ENCODE measurements at regions not wholly inside any gene's neighbourhood (a gene's known extent, or its start where the extent isn't known, plus 50 kb on each side); places are given as distances from the start of the nearest gene placed in this dataset.

- in situ Hi-C loops (cut with MboI; ENCODE audit: low sequenced_read_pairs in 4 of 4) (no loop called here), intact Hi-C loops (cut with DNase I; ENCODE audit: low total_unique reads) (no loop called here)
- Histone ChIP-seq H3K4me1 (no peaks in the 10 kb centered on the region), H3K36me3 (no peaks in the 10 kb centered on the region), H3K4me3 (no peak overlapping the region), H3K9me3 (no peaks in the 10 kb centered on the region), H3K27me3 (no peaks in the 10 kb centered on the region), H3K27ac (no peak overlapping the region)
- DNase-seq (no peak), ATAC-seq (no peak)
- TF ChIP-seq CTCF (IDR thresholded peaks at IDR 0.05 in 4 of 5, conservative IDR thresholded peaks at IDR 0.05 in 1 of 5) (no peak), POLR2A (IDR thresholded peaks at IDR 0.05) (no peak)
Measured at GRCh38 chr21:32093646-32094462, 185.0 kb downstream of the MIS18A start.

GRCh38 chr21:32090956-32091355, 187.9 kb downstream of the MIS18A start:
- TF ChIP-seq CTCF (IDR thresholded peaks at IDR 0.05 in 4 of 5, conservative IDR thresholded peaks at IDR 0.05 in 1 of 5), result no peak
- DNase-seq (no peak), ATAC-seq (no peak)
- no peaks in the 10 kb centered on the region for H3K4me1 ChIP-seq
- intact Hi-C loops (cut with DNase I; ENCODE audit: low total_unique reads) (no loop called here), in situ Hi-C loops (cut with MboI; ENCODE audit: low sequenced_read_pairs in 4 of 4) (no loop called here)
- H3K4me3 ChIP-seq, result no peak overlapping the region
- no peaks in the 10 kb centered on the region for H3K36me3 ChIP-seq
- H3K9me3 ChIP-seq, result no peaks in the 10 kb centered on the region
- no peaks in the 10 kb centered on the region for H3K27me3 ChIP-seq
- H3K27ac ChIP-seq, result no peak overlapping the region

- Histone ChIP-seq H3K27ac (no peak overlapping the region), H3K9me3 (no peaks in the 10 kb centered on the region), H3K4me1 (no peaks in the 10 kb centered on the region), H3K27me3 (no peaks in the 10 kb centered on the region), H3K4me3 (no peak overlapping the region), H3K36me3 (no peaks in the 10 kb centered on the region)
- TF ChIP-seq CTCF (IDR thresholded peaks at IDR 0.05 in 4 of 5, conservative IDR thresholded peaks at IDR 0.05 in 1 of 5) (no peak), POLR2A (IDR thresholded peaks at IDR 0.05) (no peak)
- intact Hi-C loops (cut with DNase I; ENCODE audit: low total_unique reads), result no loop called here
- DNase-seq (no peak), ATAC-seq (no peak)
- in situ Hi-C loops (cut with MboI; ENCODE audit: low sequenced_read_pairs in 4 of 4), result no loop called here
Measured at GRCh38 chr21:32089766-32090165, 189.1 kb downstream of the MIS18A start.

GRCh38 chr21:32088471-32088870, 190.4 kb downstream of the MIS18A start:
- ATAC-seq (no peak), DNase-seq (no peak)
- TF ChIP-seq CTCF (IDR thresholded peaks at IDR 0.05 in 4 of 5, conservative IDR thresholded peaks at IDR 0.05 in 1 of 5), result no peak
- TF ChIP-seq POLR2A (IDR thresholded peaks at IDR 0.05), result no peak
- Histone ChIP-seq H3K4me1 (no peaks in the 10 kb centered on the region), H3K9me3 (no peaks in the 10 kb centered on the region), H3K27me3 (no peaks in the 10 kb centered on the region), H3K4me3 (no peak overlapping the region), H3K27ac (no peak overlapping the region), H3K36me3 (no peaks in the 10 kb centered on the region)
- in situ Hi-C loops (cut with MboI; ENCODE audit: low sequenced_read_pairs in 4 of 4), result no loop called here
- intact Hi-C loops (cut with DNase I; ENCODE audit: low total_unique reads), result no loop called here

- no peaks in the 10 kb centered on the region for H3K9me3 ChIP-seq
- no peak overlapping the region for H3K27ac ChIP-seq
- ATAC-seq, result no peak
- H3K36me3 ChIP-seq, result no peaks in the 10 kb centered on the region
- TF ChIP-seq POLR2A (IDR thresholded peaks at IDR 0.05), result no peak
- TF ChIP-seq CTCF (IDR thresholded peaks at IDR 0.05 in 4 of 5, conservative IDR thresholded peaks at IDR 0.05 in 1 of 5), result no peak
- no peak overlapping the region for H3K4me3 ChIP-seq
- H3K4me1 ChIP-seq, result no peaks in the 10 kb centered on the region
- in situ Hi-C loops (cut with MboI; ENCODE audit: low sequenced_read_pairs in 4 of 4) (no loop called here), intact Hi-C loops (cut with DNase I; ENCODE audit: low total_unique reads) (no loop called here)
- H3K27me3 ChIP-seq, result no peaks in the 10 kb centered on the region
- DNase-seq, result no peak
Measured at GRCh38 chr21:32087447-32087846, 191.4 kb downstream of the MIS18A start.

Measured in gastrocnemius medialis (tissue), 4 donors.